Fibroblast of skin of right biceps (primary cell): ENCODE measurements at regions not wholly inside any gene's neighbourhood (a gene's known extent, or its start where the extent isn't known, plus 50 kb on each side); places are given as distances from the start of the nearest gene placed in this dataset.
"Not testable (repeated sequence)": the region's sequence is repeated elsewhere in the genome, so short reads cannot be mapped to it uniquely, and the experiment has no call there.

Experiments used
- DNase-seq: peaks from one replicate; pipeline ENCODE4 v3.0.0-alpha.2; 2013

- DNase-seq: no peak
Measured at GRCh38 chr22:22811016-22812009, 76.3 kb upstream of the IGLL5 start.

GRCh38 chr22:22812031-22812905, 75.3 kb upstream of the IGLL5 start:
- DNase-seq: no peak

- no peak for DNase-seq
Measured at GRCh38 chr22:22813126-22814075, 74.2 kb upstream of the IGLL5 start.

GRCh38 chr22:22814666-22815396, 72.8 kb upstream of the IGLL5 start:
- no peak for DNase-seq

- DNase-seq: no peak
Measured at GRCh38 chr22:22815397-22816170, 72.0 kb upstream of the IGLL5 start.

GRCh38 chr22:22816171-22816514, 71.5 kb upstream of the IGLL5 start:
- no peak for DNase-seq

GRCh38 chr22:22816766-22817410, 70.7 kb upstream of the IGLL5 start:
- DNase-seq: no peak

GRCh38 chr22:22817468-22818201, 70.0 kb upstream of the IGLL5 start:
- no peak for DNase-seq

GRCh38 chr22:22818202-22818538, 69.4 kb upstream of the IGLL5 start:
- DNase-seq: no peak

GRCh38 chr22:22818861-22819855, 68.5 kb upstream of the IGLL5 start:
- DNase-seq: no peak

- no peak for DNase-seq
Measured at GRCh38 chr22:22820076-22820475, 67.5 kb upstream of the IGLL5 start.

GRCh38 chr22:22820626-22821025, 67.0 kb upstream of the IGLL5 start:
- DNase-seq: no peak

- no peak for DNase-seq
Measured at GRCh38 chr22:22821340-22821739, 66.3 kb upstream of the IGLL5 start.

- no peak for DNase-seq
Measured at GRCh38 chr22:22822106-22822505, 65.5 kb upstream of the IGLL5 start.

- DNase-seq: not testable (repeated sequence)
Measured at GRCh38 chr22:22822553-22822952, 65.1 kb upstream of the IGLL5 start.

GRCh38 chr22:22823131-22823810, 64.3 kb upstream of the IGLL5 start:
- DNase-seq: no peak

GRCh38 chr22:22824340-22825212, 63.0 kb upstream of the IGLL5 start:
- no peak for DNase-seq
